M059J (cell line): ENCODE measurements at regions not wholly inside any gene's neighbourhood (a gene's known extent, or its start where the extent isn't known, plus 50 kb on each side); places are given as distances from the start of the nearest gene placed in this dataset.

Experiments used
- DNase-seq: peaks from one replicate; pipeline ENCODE4 v3.0.0-alpha.2; 2012; ENCODE audit warnings: low read depth

DNA sequence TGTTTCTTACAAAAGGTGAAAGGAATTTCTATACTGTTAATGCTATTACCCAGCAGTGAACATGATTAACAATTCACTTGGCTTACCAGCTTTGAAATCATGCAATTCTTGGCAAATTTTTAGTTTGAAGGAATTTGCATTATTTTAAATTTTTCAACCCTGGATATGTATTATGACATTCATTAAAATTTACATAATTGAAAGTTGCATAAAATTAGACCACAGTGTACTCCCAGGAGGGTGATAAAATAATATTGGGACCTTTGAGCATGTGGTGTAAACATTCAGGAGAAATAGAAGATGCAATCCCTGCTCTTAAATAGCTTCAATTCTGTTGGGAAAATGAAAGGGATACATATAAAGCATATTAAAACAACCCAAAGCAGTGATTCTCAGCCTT lies 412.2 kb upstream of the SGCD start:
- DNase-seq, result no peak

GRCh38 chr5:155915601-155916000 lies 411.4 kb upstream of the SGCD start:
- peak; percentile 5 for DNase-seq

- DNase-seq, result no peak
Measured at GRCh38 chr5:155919126-155919525, 407.8 kb upstream of the SGCD start.

DNA sequence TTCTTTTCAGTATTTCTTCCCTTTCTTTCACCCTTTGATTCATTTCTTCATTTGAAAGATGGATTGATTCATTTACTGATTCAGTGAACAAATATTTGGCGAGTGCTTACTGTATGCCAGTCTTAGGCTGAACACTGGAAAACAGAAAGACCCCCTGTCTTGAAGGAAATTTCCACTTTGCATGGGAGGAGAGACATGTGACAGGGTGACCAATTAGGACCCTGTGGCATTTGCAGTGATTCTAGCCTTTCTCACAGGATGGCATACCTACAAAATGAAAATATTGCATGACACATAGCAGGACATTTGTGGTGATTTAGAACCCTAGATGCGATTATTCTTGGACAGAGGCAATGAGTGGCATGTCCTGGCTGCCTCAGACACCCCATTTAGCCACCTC lies 407.2 kb upstream of the SGCD start:
- peak; percentile 7 for DNase-seq

- no peak for DNase-seq
Measured at GRCh38 chr5:155921621-155922020, 405.3 kb upstream of the SGCD start.

DNA sequence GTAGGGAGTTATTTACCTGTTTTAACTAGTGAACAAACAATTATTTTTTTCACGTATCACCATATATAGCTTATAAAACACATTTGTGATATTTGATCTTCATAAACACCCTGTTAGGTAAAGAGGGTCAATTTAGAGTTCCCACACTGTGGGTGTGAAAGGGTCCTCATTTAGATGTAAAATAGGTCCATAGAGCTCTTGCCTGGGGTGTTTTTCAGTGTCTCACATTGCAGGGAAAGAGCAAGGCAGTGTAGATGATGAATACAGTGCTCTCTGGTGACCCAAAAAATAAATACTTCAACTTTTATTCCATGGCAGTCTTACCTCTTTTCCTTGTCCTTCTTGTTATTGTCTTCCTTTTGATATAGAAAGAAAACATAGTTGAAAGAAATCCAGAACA lies 403.2 kb upstream of the SGCD start:
- DNase-seq, result no peak

DNA sequence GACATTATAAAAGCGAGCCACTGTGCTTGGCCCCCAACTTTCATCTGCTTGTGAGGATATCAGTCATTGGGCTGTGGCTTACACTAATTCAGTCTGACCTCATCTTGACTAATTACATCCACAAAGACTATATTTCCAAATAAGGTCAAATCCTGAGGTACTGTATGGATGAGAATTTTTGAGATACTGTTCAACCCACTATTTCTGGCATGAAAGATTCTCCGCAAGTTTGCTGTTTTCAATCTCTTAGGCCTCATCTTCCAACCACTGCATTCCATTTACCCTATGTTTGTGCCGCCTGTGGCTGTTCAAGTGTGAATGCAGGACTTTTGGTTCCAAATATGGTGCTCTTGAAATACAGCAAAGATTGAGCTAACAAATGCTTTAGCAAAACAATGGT lies 400.9 kb upstream of the SGCD start:
- peak; percentile 51 for DNase-seq

DNA sequence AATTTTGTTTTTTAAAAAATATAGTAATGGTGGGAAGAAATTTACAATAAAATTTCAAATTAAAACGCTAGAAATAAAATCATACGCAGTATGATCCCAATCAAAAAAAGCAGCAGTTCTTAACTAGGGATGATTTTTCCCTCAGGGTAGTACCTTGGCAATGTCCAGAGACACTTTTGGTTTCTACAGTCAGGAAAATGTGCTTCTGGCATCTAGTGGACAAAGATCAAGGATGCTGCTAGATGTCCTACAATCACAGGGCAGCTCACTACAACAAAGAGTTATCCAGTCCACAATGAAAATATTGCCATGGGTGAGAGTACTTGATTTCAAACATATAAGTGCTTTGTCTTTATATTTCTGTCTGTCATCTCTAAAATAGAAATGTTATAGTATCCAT lies 400.2 kb upstream of the SGCD start:
- DNase-seq, result peak; percentile 6

DNA sequence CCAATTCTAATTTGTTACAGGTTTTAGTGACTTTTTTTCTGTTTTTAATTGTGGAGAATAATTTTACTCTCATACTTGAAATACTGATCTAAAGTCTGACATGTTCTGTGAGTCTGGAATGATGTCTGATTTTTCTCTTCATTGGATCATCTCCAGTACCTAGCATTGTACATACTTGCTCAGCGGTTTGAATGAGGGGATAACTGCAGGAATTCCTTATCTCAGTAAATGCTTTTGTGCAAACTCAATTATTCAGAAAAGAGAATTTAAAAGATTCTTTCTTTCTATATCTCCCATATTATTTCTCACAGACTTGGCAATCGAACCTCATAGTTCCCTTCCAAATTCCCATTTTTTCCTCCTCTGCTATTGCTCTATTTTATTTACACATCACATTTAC lies 397.9 kb upstream of the SGCD start:
- DNase-seq, result no peak

- no peak for DNase-seq
Measured at GRCh38 chr5:155934964-155935363, 392.0 kb upstream of the SGCD start.

GRCh38 chr5:155935723-155936122 lies 391.2 kb upstream of the SGCD start:
- no peak for DNase-seq

- DNase-seq, result no peak
Measured at GRCh38 chr5:155936520-155937406, 390.2 kb upstream of the SGCD start.

- DNase-seq, result no peak
Measured at GRCh38 chr5:155938051-155938450, 388.9 kb upstream of the SGCD start.

DNA sequence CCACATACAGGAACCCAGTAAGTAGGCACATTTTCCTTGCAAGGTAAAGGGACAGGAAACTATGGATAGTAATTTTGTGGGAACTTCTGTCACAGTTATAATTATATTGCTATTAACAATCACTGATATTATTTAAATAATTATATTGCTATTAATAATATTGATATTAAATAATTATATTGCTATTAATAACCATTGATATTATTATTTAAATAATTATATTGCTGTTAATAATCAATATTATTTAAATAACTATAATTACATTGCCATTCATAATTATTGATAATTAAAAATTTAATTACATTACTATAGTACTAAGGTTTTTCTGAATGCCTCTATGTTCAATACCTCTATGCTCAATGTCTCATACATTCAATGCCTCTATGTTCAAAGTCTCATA lies 385.6 kb upstream of the SGCD start:
- DNase-seq, result no peak

DNA sequence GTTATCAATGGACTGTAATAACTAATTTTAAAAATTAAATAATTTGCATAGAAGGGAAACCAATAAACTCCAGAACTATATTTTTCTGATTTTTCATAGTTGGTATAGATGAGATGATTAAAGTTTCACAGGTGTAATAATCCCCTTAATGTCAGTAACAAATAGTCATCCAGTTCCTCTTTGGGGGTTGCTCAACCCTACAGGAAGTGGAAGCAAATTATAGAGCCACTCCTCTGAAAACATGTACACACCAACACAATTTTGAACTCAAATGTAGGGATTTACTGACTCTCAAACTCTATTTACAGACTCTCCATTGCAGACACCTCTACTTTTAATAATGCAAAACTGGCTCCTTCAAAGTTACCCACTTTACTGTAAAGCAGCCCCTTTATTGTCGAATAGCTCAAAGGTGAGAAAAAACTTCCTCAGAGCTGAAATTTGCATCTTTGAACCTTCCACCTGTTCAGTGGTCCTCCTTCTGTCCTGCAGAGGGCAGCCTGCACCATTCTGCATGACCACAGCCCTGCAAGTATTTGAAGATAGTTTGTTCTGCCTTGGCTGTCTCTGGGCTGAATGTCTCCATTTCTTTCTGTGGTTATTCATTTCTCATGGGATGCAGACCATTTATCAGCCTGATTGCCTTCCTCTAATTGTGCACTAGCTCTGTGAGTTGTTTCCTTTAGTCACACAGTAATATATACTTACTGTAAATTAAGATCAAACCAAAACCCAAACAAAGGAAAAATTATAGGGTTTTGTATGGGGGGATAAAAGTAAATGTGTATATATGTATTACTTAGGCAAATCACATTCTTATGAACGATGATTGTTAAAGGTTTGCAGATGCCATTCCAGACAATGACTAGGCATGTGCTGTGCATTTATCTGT lies 383.2 kb upstream of the SGCD start:
- DNase-seq, result no peak

- DNase-seq, result no peak
Measured at GRCh38 chr5:155947394-155948062, 379.4 kb upstream of the SGCD start.

DNA sequence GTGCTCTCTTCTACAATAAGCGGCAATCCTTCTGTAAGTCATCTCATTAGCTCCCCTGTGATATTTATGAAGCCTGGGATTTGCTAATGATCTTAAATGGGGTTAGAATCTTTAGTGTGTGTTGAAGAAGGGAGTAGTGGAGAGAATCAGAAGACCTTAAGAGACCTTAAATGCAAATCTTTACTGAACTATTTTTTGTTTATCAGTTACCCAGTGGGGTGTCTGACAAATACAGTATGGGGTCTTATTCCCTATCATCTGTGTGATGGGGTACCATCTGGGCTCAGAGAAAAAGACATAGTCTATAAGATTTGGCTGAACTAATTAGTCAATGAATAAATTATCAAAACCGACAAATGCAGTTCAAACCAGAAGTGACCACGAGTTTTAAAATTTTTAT lies 378.4 kb upstream of the SGCD start:
- no peak for DNase-seq

DNA sequence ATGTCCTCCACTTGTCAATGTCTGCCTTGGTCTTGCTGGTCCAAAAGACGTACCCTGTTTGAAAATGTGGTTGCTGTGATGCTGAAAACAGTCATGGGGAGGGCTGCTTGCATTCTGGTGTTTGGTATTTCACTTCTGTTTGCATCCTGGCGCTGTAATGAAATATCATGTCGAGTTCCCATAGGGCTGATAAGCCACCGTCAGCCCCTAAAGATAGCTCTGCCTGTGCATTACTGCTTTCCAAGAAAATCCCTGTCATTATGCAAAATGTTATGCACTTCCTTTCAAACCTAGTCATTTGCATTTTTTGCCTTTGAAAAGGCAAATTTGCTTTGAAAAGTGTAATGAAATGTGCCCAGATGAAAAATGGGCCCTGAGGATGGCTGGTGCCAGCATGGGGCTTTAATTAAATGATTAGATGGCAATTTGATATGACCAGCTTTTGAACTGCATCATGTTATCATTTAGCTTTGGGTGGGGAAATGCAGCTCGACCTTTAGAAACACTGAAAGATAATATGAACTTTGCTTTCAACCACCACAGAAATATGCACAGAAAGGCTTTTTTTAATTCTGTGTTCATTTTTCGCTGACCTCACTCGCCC lies 374.4 kb upstream of the SGCD start:
- DNase-seq, result no peak

DNA sequence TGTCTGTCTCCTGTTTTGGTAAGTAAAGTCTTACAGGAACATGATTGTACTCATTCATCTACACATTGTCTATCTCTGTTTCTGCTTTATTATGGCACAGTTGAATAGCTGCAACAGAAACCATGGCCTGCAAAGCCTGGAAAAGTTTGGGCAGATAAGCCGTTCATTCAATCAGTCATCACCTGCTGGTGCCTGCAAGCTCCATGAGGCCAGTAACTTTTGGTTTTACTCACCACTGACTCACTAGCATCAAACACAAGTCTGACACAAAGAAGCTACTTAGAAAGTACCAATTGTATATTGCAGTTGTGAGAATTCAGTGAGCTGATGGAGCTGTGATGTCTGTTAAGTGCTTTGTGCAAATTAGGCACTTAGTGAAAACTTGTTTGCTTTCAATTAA lies 373.6 kb upstream of the SGCD start:
- peak; percentile 2 for DNase-seq

DNA sequence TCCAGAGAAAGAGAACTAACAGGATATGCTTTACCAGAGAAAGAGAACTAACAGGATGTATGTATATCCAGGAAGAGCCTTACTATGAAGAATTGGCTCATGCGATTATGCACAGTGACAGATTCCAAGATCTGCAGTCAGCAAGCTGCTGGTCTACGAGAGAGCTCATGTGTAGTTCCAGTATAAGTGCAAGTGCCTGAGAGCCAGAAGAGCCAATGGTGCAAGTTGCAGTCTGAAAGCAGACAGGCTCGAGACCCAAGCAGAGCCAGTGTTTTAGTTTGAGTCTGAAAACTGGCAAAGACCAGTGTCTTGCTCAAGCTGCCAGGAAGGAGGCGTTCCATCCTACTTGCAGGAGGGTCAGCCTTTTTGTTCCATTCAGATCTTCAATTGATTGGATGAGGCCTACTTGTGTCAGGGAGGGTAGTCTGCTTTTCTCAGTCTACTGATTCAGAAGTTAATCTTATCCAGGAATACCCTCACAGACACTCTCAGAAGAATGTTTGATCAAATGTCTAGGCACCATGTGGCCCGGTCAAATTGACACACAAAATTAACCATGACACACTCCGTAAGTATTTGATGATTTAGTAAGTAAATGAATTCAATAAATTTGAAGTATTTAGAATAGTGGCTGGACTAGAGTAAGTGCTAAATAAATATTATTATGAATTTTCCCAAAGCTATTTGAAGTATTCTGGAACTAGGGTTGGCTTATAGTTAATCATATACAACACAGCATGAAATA lies 372.1 kb upstream of the SGCD start:
- DNase-seq, result peak; percentile 1

DNA sequence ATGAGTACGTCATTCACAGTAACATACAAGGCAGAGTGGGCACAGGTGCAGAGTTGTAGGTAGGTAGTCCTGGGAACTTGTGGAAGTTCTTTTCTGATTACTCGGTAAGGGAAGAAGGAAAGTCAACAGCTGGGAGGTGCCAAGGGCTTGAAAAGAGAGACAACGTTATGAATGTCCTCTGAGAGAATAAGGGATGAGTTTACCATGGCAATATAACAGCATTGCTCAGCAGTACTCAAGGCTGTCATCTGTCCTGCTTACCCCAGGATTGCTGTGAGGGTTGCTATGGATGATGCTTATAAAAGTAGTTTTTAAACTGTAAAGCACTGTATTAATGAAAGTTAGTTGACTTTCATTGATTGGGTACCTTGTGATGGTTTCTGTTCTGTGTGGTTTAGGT lies 369.1 kb upstream of the SGCD start:
- no peak for DNase-seq
